ENCODE measurements at regions not wholly inside any gene's neighbourhood (a gene's known extent, or its start where the extent isn't known, plus 50 kb on each side); places are given as distances from the start of the nearest gene placed in this dataset.
"Not testable (repeated sequence)": the region's sequence is repeated elsewhere in the genome, so short reads cannot be mapped to it uniquely, and the experiment has no call there.

- no peaks in the 10 kb centered on the region for H3K36me3 ChIP-seq (ENCODE audit: control insufficient read depth, insufficient read depth, low read length)
- intact Hi-C loops (cut with micrococcal nuclease; ENCODE audit: unreplicated experiment) = no loop called here
- no peaks in the 10 kb centered on the region for H3K27me3 ChIP-seq (replicated peaks; ENCODE audit: control insufficient read depth, insufficient read depth, low read length)
- ChIA-PET CTCF (no interaction called here), POLR2A (no interaction called here)
- no peak overlapping the region for H3K27ac Mint-ChIP-seq (ENCODE audit: unreplicated experiment)
- no peak for DNase-seq
- no peaks in the 10 kb centered on the region for H3K4me1 Mint-ChIP-seq (ENCODE audit: low read depth, unreplicated experiment)
- no peak overlapping the region for H3K4me3 Mint-ChIP-seq (ENCODE audit: unreplicated experiment)
- BruUV-seq (replicated peaks) = no TSS peak
- no peak for TF ChIP-seq CTCF (IDR thresholded peaks at IDR 0.05; ENCODE audit: insufficient read depth in 1 of 2, low read depth in 1 of 2, low read length in 1 of 2, severe bottlenecking in 1 of 2, unreplicated experiment in 1 of 2)
- H3K4me3 ChIP-seq (ENCODE audit: low read depth, low read length) = no peak overlapping the region
- peaks cover 9% of the 10 kb centered on the region for H3K9me3 Mint-ChIP-seq (ENCODE audit: unreplicated experiment)
- no peaks in the 10 kb centered on the region for H3K9me3 ChIP-seq
- H3K36me3 Mint-ChIP-seq (ENCODE audit: insufficient read depth, unreplicated experiment) = no peaks in the 10 kb centered on the region
- no peaks in the 10 kb centered on the region for H3K27me3 Mint-ChIP-seq (ENCODE audit: insufficient read depth, unreplicated experiment)
- no peaks in the 10 kb centered on the region for H3K4me1 ChIP-seq
Observed at GRCh38 chr9:30103647-30104394, 2280.6 kb upstream of the ACO1 start.

GRCh38 chr9:30107134-30107533 is 2277.3 kb upstream of the ACO1 start:
- H3K4me3 ChIP-seq (ENCODE audit: low read depth, low read length); POLR2A ChIA-PET; H3K36me3 ChIP-seq (ENCODE audit: control insufficient read depth, insufficient read depth, low read length); BruUV-seq (replicated peaks); CTCF ChIA-PET; intact Hi-C loops (cut with micrococcal nuclease; ENCODE audit: unreplicated experiment); H3K9me3 Mint-ChIP-seq (ENCODE audit: unreplicated experiment); H3K27ac Mint-ChIP-seq (ENCODE audit: unreplicated experiment); H3K27me3 Mint-ChIP-seq (ENCODE audit: insufficient read depth, unreplicated experiment); H3K36me3 Mint-ChIP-seq (ENCODE audit: insufficient read depth, unreplicated experiment); H3K4me1 Mint-ChIP-seq (ENCODE audit: low read depth, unreplicated experiment); H3K4me1 ChIP-seq; H3K9me3 ChIP-seq; H3K27me3 ChIP-seq (replicated peaks; ENCODE audit: control insufficient read depth, insufficient read depth, low read length); H3K4me3 Mint-ChIP-seq (ENCODE audit: unreplicated experiment): not testable (repeated sequence)
- peak; percentile 10 to 50 for DNase-seq

GRCh38 chr9:30116673-30117217 is 2267.7 kb upstream of the ACO1 start:
- no peaks in the 10 kb centered on the region for H3K36me3 ChIP-seq (ENCODE audit: control insufficient read depth, insufficient read depth, low read length)
- H3K27me3 ChIP-seq (replicated peaks; ENCODE audit: control insufficient read depth, insufficient read depth, low read length) = no peaks in the 10 kb centered on the region
- Mint-ChIP-seq H3K9me3 (ENCODE audit: unreplicated experiment) (no peaks in the 10 kb centered on the region), H3K27ac (ENCODE audit: unreplicated experiment) (no peak overlapping the region), H3K27me3 (ENCODE audit: insufficient read depth, unreplicated experiment) (no peaks in the 10 kb centered on the region), H3K4me3 (ENCODE audit: unreplicated experiment) (no peak overlapping the region), H3K4me1 (ENCODE audit: low read depth, unreplicated experiment) (no peaks in the 10 kb centered on the region), H3K36me3 (ENCODE audit: insufficient read depth, unreplicated experiment) (no peaks in the 10 kb centered on the region)
- no peak overlapping the region for H3K4me3 ChIP-seq (ENCODE audit: low read depth, low read length)
- intact Hi-C loops (cut with micrococcal nuclease; ENCODE audit: unreplicated experiment) = no loop called here
- TF ChIP-seq CTCF (IDR thresholded peaks at IDR 0.05; ENCODE audit: insufficient read depth in 1 of 2, low read depth in 1 of 2, low read length in 1 of 2, severe bottlenecking in 1 of 2, unreplicated experiment in 1 of 2) = no peak
- no peaks in the 10 kb centered on the region for H3K9me3 ChIP-seq
- ChIA-PET POLR2A (no interaction called here), CTCF (no interaction called here)
- BruUV-seq (replicated peaks) = no TSS peak
- H3K4me1 ChIP-seq = no peaks in the 10 kb centered on the region
- DNase-seq = no peak
